HG02973 (cell line): ENCODE measurements at regions not wholly inside any gene's neighbourhood (a gene's known extent, or its start where the extent isn't known, plus 50 kb on each side); places are given as distances from the start of the nearest gene placed in this dataset.

ENCODE experiments used
- ATAC-seq: cut with Tn5 transposase; IDR thresholded peaks from one replicate; pipeline ENCODE4 v1.9.1; 2021; ENCODE audit warnings: moderate library complexity; ENCODE audit not compliant: unreplicated experiment

- no peak for ATAC-seq
These were observed 476.4 kb downstream of the HS3ST3B1 start for GRCh38 chr17:14777291-14777690.

- ATAC-seq, result no peak
These were observed 475.9 kb downstream of the HS3ST3B1 start for GRCh38 chr17:14776791-14777190.

GRCh38 chr17:14775731-14776492 lies 475.0 kb downstream of the HS3ST3B1 start:
- ATAC-seq, result no peak

DNA sequence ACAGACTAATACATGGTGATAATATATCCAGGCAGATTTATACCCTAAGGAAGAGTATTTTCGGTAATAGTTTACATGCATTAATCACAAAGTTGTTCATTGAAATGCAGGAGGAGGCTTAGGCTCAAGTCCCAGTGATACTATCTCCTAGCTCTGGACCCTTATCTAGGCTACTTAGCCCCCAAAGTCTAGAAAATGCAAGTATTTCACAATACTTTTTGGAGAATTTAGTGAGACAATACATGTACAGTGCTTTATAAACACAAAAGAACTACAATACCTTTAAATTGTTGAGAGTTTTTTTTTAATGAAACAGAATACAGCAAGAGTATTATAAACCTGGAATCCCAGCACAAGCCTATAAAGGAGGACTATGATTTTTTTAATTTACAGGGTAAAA lies 473.9 kb downstream of the HS3ST3B1 start:
- no peak for ATAC-seq

GRCh38 chr17:14772776-14773175 lies 471.9 kb downstream of the HS3ST3B1 start:
- ATAC-seq, result no peak

DNA sequence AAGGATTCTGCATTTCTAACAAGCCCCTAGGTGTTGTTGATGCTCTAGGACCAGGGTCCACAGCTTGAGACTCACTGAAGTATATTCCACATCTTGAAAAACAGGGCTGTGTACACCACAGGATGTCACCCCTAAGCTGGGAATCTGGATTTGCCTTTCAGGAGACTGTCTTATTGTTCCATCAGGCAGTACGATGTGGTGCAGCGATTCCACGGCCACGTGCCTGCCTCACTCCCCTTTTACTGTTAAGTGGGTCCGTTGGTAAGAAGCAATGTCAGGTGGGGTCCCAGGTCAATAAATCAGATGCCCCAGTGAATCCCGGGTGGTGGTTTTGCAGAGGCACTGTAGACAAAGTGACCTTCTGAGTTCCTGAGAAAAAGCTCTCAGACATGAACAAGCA lies 470.7 kb downstream of the HS3ST3B1 start:
- ATAC-seq, result no peak

DNA sequence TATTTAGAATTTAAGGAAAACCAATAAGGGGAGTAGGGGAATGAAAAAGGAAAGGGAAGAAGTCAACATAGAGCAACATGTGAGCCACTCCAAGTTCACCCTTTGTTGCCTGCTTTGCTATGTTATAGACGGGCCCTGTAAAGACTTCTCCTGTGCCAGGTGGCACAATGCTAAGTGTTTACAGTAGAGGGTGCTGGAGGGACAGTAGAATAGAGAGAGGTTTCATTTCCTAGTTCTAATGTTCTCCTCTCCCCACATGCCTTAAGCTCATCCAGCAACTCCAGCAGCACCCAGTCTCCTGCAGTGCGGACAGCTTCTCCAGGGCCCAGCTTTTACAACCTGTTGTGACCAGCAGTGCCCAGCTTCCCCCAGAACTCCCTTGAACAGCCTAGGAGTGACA lies 468.0 kb downstream of the HS3ST3B1 start:
- ATAC-seq, result no peak

DNA sequence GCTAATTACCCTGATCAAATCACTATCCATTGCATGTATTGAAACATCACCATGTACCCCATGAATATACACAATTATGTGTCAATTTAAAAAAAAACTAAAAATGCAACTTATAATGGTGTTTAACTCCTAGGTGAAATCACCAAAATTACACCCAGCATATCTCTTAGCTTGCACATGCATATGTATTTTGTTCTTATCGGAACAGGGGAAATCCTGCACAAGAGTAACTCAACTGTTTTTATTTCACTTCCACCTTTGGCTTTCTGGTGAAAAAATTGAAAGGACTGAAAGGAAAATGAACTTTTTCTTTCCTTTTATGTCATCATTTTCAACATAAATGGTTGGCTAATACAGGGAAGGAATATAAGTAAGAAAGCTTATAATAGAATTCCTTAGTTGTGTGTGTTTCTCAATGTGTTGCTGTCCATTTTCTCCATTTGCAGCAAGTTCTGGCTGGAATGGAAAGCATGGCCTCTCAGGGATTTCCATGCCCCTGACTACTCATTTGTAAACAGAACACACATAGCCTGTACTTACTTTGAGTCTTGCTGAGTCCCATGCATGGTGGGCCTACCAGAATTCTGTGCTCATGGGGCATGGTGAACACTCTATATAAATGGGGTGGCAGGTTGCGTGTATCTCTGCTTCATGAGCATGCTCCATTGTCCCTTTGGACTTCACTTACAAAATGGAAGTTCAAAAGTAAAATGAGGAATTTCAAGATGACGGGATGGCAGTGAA lies 462.0 kb downstream of the HS3ST3B1 start:
- no peak for ATAC-seq

GRCh38 chr17:14760719-14761411 lies 460.0 kb downstream of the HS3ST3B1 start:
- ATAC-seq, result peak; percentile 79

GRCh38 chr17:14760212-14760611 lies 459.3 kb downstream of the HS3ST3B1 start:
- ATAC-seq, result peak; percentile 55

DNA sequence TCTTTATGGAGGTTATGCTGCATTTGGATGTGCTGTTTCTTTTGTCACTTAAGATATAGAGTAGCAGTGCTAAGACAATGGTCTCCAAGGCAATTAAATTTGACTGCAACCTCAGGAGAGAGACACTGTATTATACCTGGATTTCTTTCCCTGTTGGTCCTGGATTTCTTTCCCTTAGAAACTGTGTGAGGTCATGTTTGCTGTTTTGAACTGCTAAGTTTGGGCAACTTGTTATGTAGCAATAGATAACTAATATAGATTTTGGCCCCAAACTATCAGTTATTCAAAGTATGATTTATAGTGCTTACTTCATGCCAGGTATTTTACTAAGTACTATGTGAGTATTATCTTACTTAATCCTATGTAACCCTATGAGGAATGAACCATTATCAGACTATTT lies 458.4 kb downstream of the HS3ST3B1 start:
- no peak for ATAC-seq

DNA sequence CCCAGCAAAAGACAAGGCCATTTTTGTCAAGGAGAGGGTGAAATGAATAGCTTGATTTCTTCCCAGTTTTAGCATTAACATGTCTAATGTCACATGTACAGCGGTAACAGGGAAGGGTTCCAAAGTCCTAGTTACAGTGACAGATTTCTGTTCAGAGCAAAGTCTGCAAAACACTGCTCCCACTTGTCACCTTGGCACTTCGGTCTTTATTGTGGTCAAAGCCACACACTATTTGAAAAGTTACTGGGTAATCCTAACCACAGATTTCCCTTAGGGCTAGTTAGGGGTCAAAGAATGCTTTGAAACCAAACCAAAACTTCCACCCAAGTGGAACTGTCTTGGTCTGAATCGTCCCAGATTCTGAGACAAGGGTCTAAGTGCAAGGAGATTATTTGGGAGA lies 455.6 kb downstream of the HS3ST3B1 start:
- no peak for ATAC-seq

GRCh38 chr17:14755002-14755401 lies 454.1 kb downstream of the HS3ST3B1 start:
- ATAC-seq, result no peak

DNA sequence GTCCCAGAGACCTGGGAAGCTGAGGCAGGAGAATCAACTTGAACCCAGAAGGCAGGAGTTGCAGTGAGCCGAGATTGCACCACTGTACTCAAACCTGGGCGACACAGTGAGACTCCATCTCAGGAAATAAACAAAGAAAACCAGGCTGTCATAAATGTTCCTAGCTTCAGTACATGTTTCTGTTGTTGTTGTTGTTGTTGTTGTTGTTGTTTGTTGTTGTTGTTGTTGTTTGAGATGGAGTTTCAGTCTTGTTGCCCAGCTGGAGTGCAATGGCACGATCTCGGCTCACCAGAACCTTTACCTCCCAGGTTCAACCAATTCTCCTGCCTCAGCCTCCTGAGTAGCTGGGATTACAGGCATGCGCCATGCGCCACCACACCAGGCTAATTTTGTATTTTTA lies 452.5 kb downstream of the HS3ST3B1 start:
- no peak for ATAC-seq

DNA sequence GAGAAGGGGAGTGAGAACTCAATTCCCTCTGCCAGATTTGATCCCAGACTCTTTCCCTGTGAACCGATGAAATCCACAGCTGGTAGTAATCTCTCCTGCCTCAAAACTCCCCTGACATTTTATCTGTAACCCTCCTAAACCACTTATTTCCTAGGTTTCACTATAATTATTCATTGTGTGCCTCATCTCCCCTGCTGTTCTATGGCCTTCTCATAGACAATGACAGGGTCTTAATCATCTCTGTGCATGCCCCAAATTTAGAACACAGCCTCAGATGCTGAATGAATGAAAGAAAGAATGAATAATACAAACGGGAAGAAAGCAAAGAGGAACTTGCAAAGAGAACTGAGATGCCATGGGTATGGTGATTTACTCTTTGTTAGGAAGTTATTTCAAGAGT lies 451.1 kb downstream of the HS3ST3B1 start:
- ATAC-seq, result no peak

GRCh38 chr17:14750866-14751265 lies 450.0 kb downstream of the HS3ST3B1 start:
- ATAC-seq, result no peak

GRCh38 chr17:14749269-14749668 lies 448.4 kb downstream of the HS3ST3B1 start:
- no peak for ATAC-seq

GRCh38 chr17:14748036-14748710 lies 447.3 kb downstream of the HS3ST3B1 start:
- ATAC-seq, result peak; percentile 63

DNA sequence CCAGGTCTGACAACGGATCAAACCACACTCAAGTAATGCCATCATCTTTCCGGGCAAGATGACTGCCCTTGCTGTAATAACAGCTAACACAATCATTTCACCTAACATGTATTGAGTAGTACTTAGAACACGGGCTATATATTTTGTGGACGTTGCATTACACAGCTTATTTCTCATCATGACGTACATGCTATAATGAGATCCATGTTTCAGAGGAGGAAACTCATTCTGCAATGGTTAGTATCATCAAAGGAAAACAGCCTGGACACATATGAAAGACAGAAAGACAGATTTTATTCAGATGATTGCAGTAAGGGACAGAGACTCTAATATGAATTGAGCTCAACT lies 446.7 kb downstream of the HS3ST3B1 start:
- ATAC-seq, result no peak

GRCh38 chr17:14746822-14747602 lies 446.1 kb downstream of the HS3ST3B1 start:
- ATAC-seq, result no peak

GRCh38 chr17:14745541-14745940 lies 444.7 kb downstream of the HS3ST3B1 start:
- ATAC-seq, result no peak
